Activated CD4-positive, CD25-positive, alpha-beta regulatory T cell treated with anti-CD3 and anti-CD28 coated beads, Interleukin-2, amount 50 U/mL, for 24 hours (primary cell): ENCODE measurements at regions not wholly inside any gene's neighbourhood (a gene's known extent, or its start where the extent isn't known, plus 50 kb on each side); places are given as distances from the start of the nearest gene placed in this dataset.
"Not testable (repeated sequence)": the region's sequence is repeated elsewhere in the genome, so short reads cannot be mapped to it uniquely, and the experiment has no call there.

Experiments
- ATAC-seq, 2 donors: fragments of 150-1000 bp; cut with Tn5 transposase; one replicate each; pipeline ENCODE4 v1.10.0; 2021; ENCODE audit warnings: mild to moderate bottlenecking in 1 of 2, moderate library complexity in 1 of 2

- not testable (repeated sequence) for ATAC-seq
Measured at GRCh38 chr9:63804205-63804604, 1480.8 kb downstream of the FOXD4L5 start.

GRCh38 chr9:63794081-63794685, 1490.8 kb downstream of the FOXD4L5 start:
- not testable (repeated sequence) for ATAC-seq

- ATAC-seq, result not testable (repeated sequence)
Measured at GRCh38 chr9:63787454-63787853, 1497.6 kb downstream of the FOXD4L5 start.

GRCh38 chr9:63785059-63785458, 1500.0 kb downstream of the FOXD4L5 start:
- ATAC-seq, result not testable (repeated sequence)

GRCh38 chr9:63784421-63784820, 1500.6 kb downstream of the FOXD4L5 start:
- ATAC-seq, result not testable (repeated sequence)

- not testable (repeated sequence) for ATAC-seq
Measured at GRCh38 chr9:63781817-63782439, 1503.1 kb downstream of the FOXD4L5 start.

- peak; percentile 93 for ATAC-seq
Measured at GRCh38 chr9:63781390-63781789, 1503.6 kb downstream of the FOXD4L5 start.

GRCh38 chr9:63776220-63776619, 1508.8 kb downstream of the FOXD4L5 start:
- ATAC-seq, result peak in 1 of 2 donors; percentile 21

- ATAC-seq, result not testable (repeated sequence)
Measured at GRCh38 chr9:63775092-63775426, 1510.0 kb downstream of the FOXD4L5 start.

GRCh38 chr9:63774369-63775091, 1510.5 kb downstream of the FOXD4L5 start:
- not testable (repeated sequence) for ATAC-seq

- not testable (repeated sequence) for ATAC-seq
Measured at GRCh38 chr9:63762230-63762629, 1522.8 kb downstream of the FOXD4L5 start.

- ATAC-seq, result not testable (repeated sequence)
Measured at GRCh38 chr9:63729021-63729420, 1556.0 kb downstream of the FOXD4L5 start.

GRCh38 chr9:63728287-63728686, 1556.7 kb downstream of the FOXD4L5 start:
- no peak for ATAC-seq

- not testable (repeated sequence) for ATAC-seq
Measured at GRCh38 chr9:63708285-63708684, 1576.7 kb downstream of the FOXD4L5 start.

GRCh38 chr9:63704456-63704855, 1580.6 kb downstream of the FOXD4L5 start:
- ATAC-seq, result not testable (repeated sequence)

- not testable (repeated sequence) for ATAC-seq
Measured at GRCh38 chr9:63703670-63704069, 1581.3 kb downstream of the FOXD4L5 start.

- ATAC-seq, result not testable (repeated sequence)
Measured at GRCh38 chr9:63703138-63703665, 1581.8 kb downstream of the FOXD4L5 start.
